Astrocyte (in vitro differentiated cells and primary cell): ENCODE measurements at regions not wholly inside any gene's neighbourhood (a gene's known extent, or its start where the extent isn't known, plus 50 kb on each side); places are given as distances from the start of the nearest gene placed in this dataset.

Experiments
- CTCF ChIP-seq: IDR thresholded peaks from 2 replicates; pipeline ENCODE4 v1.5.1; 2011; ENCODE audit warnings: low read depth, mild to moderate bottlenecking, inconsistent platforms, low read length, moderate library complexity; ENCODE audit not compliant: insufficient read depth
- EZH2 ChIP-seq: IDR thresholded peaks from 2 replicates; pipeline ENCODE4 v1.6.1; 2012; ENCODE audit warnings: mild to moderate bottlenecking, low read length, inconsistent platforms; ENCODE audit not compliant: insufficient read depth

GRCh38 chr2:18413676-18414396, 146.6 kb downstream of the RDH14 start:
- TF ChIP-seq CTCF (no peak), EZH2 (no peak)
